Natural killer cell (primary cell): ENCODE measurements at regions not wholly inside any gene's neighbourhood (a gene's known extent, or its start where the extent isn't known, plus 50 kb on each side); places are given as distances from the start of the nearest gene placed in this dataset.

ENCODE experiments used
- ATAC-seq, 3 donors: fragments of 150-1000 bp in 2 of 3; fragments of 200-7000 bp in 1 of 3; cut with Tn5 transposase; 1 replicate in 1 of 3; 2 replicates in 2 of 3; pipeline ENCODE4 v1.10.0; 2021; ENCODE audit warnings: mild to moderate bottlenecking in 2 of 3, moderate library complexity in 2 of 3
- DNase-seq, 2 donors: peaks; one replicate each; pipeline versions ENCODE4 v3.0.0 to v3.0.0-alpha.2; 2013 to 2021; ENCODE audit warnings: mixed read lengths in 1 of 2
- H3K27ac ChIP-seq: one replicate; pipeline ENCODE4 v1.5.1; 2013; ENCODE audit warnings: mild to moderate bottlenecking, low read length
- H3K27me3 ChIP-seq: one replicate; pipeline ENCODE4 v1.6.1; 2013; ENCODE audit warnings: low read length; ENCODE audit not compliant: control insufficient read depth, insufficient read depth
- H3K36me3 ChIP-seq: one replicate; pipeline ENCODE4 v1.6.1; 2013; ENCODE audit warnings: low read length; ENCODE audit not compliant: control insufficient read depth, insufficient read depth
- H3K4me1 ChIP-seq: one replicate; pipeline ENCODE4 v1.6.1; 2013; ENCODE audit warnings: low read length; ENCODE audit not compliant: control insufficient read depth, insufficient read depth
- H3K4me3 ChIP-seq: one replicate; pipeline ENCODE4 v1.5.1; 2013; ENCODE audit warnings: low read length
- H3K9me3 ChIP-seq: one replicate; pipeline ENCODE4 v1.6.1; 2013; ENCODE audit warnings: low read length; ENCODE audit not compliant: control insufficient read depth, insufficient read depth
- H3K27ac Mint-ChIP-seq, 2 donors: one replicate each; pipeline ENCODE4 v1.8.0; 2022; ENCODE audit warnings: mild to moderate bottlenecking in 2 of 2, mixed read lengths in 2 of 2, moderate library complexity in 1 of 2
- H3K27me3 Mint-ChIP-seq, 2 donors: one replicate each; pipeline ENCODE4 v1.8.0; 2022; ENCODE audit warnings: low read depth in 2 of 2, mixed read lengths in 2 of 2
- H3K36me3 Mint-ChIP-seq: one replicate; pipeline ENCODE4 v1.8.0; 2022; ENCODE audit warnings: mixed read lengths
- H3K4me1 Mint-ChIP-seq, 2 donors: one replicate each; pipeline ENCODE4 v1.8.0; 2022; ENCODE audit warnings: mixed read lengths in 2 of 2
- H3K4me3 Mint-ChIP-seq: one replicate; pipeline ENCODE4 v1.8.0; 2022; ENCODE audit warnings: mild to moderate bottlenecking, moderate library complexity, mixed read lengths
- H3K9me3 Mint-ChIP-seq, 2 donors: one replicate each; pipeline ENCODE4 v1.8.0; 2022; ENCODE audit warnings: mixed read lengths in 2 of 2
- WGBS: methylation state at CpG from one replicate; pipeline ENCODE4 v1.1.7; 2013; ENCODE audit warnings: missing lambda C conversion rate; ENCODE audit not compliant: insufficient coverage; 5-methylcytosine and 5-hydroxymethylcytosine counted together
- intact Hi-C: fragments of 100-400 bp; cut with micrococcal nuclease; formaldehyde crosslinking; loops from one replicate; pipeline ENCODE4 v1.14.2; 2022
- TF ChIP-seq, protein P1 (sequence below): fragments of 200-600 bp; IDR thresholded peaks from one replicate; pipeline ENCODE4 v1.8.0; 2022; ENCODE audit warnings: antibody characterized with exemption

GRCh38 chr1:5721634-5722215 lies 270.5 kb downstream of the NPHP4 start:
- Mint-ChIP-seq H3K4me3 (no peak overlapping the region), H3K27me3 (peaks cover 0 to 9% of the 10 kb centered on the region in 2 donors), H3K27ac (no peak overlapping the region), H3K9me3 (no peaks in the 10 kb centered on the region), H3K4me1 (no peaks in the 10 kb centered on the region), H3K36me3 (no peaks in the 10 kb centered on the region)
- Histone ChIP-seq H3K27ac (no peak overlapping the region), H3K27me3 (no peaks in the 10 kb centered on the region), H3K9me3 (no peaks in the 10 kb centered on the region), H3K4me3 (no peak overlapping the region), H3K36me3 (no peaks in the 10 kb centered on the region), H3K4me1 (no peaks in the 10 kb centered on the region)
- DNase-seq (no peak), ATAC-seq (no peak)
- WGBS, result 73% methylated on average over 3 of the region's 3 CpGs
- intact Hi-C loops, result no loop called here
- TF ChIP-seq, protein P1, sequence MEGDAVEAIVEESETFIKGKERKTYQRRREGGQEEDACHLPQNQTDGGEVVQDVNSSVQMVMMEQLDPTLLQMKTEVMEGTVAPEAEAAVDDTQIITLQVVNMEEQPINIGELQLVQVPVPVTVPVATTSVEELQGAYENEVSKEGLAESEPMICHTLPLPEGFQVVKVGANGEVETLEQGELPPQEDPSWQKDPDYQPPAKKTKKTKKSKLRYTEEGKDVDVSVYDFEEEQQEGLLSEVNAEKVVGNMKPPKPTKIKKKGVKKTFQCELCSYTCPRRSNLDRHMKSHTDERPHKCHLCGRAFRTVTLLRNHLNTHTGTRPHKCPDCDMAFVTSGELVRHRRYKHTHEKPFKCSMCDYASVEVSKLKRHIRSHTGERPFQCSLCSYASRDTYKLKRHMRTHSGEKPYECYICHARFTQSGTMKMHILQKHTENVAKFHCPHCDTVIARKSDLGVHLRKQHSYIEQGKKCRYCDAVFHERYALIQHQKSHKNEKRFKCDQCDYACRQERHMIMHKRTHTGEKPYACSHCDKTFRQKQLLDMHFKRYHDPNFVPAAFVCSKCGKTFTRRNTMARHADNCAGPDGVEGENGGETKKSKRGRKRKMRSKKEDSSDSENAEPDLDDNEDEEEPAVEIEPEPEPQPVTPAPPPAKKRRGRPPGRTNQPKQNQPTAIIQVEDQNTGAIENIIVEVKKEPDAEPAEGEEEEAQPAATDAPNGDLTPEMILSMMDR, result no peak

- DNase-seq, result no peak
- Histone ChIP-seq H3K4me1 (no peaks in the 10 kb centered on the region), H3K36me3 (no peaks in the 10 kb centered on the region), H3K27ac (no peak overlapping the region), H3K9me3 (no peaks in the 10 kb centered on the region), H3K4me3 (no peak overlapping the region), H3K27me3 (no peaks in the 10 kb centered on the region)
- no peak overlapping the region for H3K4me3 Mint-ChIP-seq
- TF ChIP-seq, protein P1, result no peak
- intact Hi-C loops, result no loop called here
- no peak for ATAC-seq
- H3K27ac Mint-ChIP-seq, result no peak overlapping the region
- H3K4me1 Mint-ChIP-seq, result no peaks in the 10 kb centered on the region
- WGBS, result 86% methylated on average over 3 of the region's 4 CpGs
- peaks cover 3 to 17% of the 10 kb centered on the region in 2 donors for H3K27me3 Mint-ChIP-seq
- no peaks in the 10 kb centered on the region for H3K36me3 Mint-ChIP-seq
- no peaks in the 10 kb centered on the region for H3K9me3 Mint-ChIP-seq
Measured at GRCh38 chr1:5720936-5721335, 271.3 kb downstream of the NPHP4 start.

DNA sequence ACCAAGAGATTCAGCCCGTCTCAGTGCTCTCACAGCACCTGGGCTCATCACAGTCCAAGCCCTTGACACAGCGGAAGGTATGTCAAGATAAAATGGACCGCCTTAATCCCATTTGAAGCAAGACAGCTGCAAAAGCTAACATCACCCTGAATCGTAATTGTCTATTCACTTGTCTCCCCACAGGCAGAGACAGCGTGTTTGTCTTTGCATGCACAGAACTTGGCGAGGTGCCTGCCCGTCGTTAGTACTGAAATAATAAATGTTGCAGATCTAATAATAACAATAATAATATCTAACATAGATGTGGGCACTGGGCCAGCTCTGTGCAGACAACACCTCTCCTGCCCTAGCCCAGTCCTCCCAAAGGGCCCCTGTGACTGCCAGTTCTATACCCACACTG lies 271.7 kb downstream of the NPHP4 start:
- 94% methylated on average over 7 of the region's 8 CpGs for WGBS
- no peak overlapping the region for H3K4me3 Mint-ChIP-seq

More for the DNA sequence above, 271.7 kb downstream of the NPHP4 start:
- Histone ChIP-seq H3K27me3 (no peaks in the 10 kb centered on the region), H3K36me3 (no peaks in the 10 kb centered on the region), H3K27ac (no peak overlapping the region), H3K9me3 (no peaks in the 10 kb centered on the region), H3K4me3 (no peak overlapping the region), H3K4me1 (no peaks in the 10 kb centered on the region)
- TF ChIP-seq, protein P1, result no peak
- no peak overlapping the region for H3K27ac Mint-ChIP-seq
- no peaks in the 10 kb centered on the region for H3K4me1 Mint-ChIP-seq
- DNase-seq (no peak), ATAC-seq (no peak)
- H3K9me3 Mint-ChIP-seq, result no peaks in the 10 kb centered on the region
- peaks cover 5 to 18% of the 10 kb centered on the region in 2 donors for H3K27me3 Mint-ChIP-seq
- intact Hi-C loops, result no loop called here
- H3K36me3 Mint-ChIP-seq, result no peaks in the 10 kb centered on the region
